GM12873 (cell line): ENCODE measurements at regions not wholly inside any gene's neighbourhood (a gene's known extent, or its start where the extent isn't known, plus 50 kb on each side); places are given as distances from the start of the nearest gene placed in this dataset.

Experiments used
- TF ChIP-seq, protein P1 (sequence below): IDR thresholded peaks from 2 replicates; pipeline ENCODE4 v1.5.1; 2012; ENCODE audit warnings: low read depth, mild to moderate bottlenecking, moderate library complexity, low read length, control low read depth; ENCODE audit not compliant: insufficient read depth; ENCODE audit errors: missing control alignments

DNA sequence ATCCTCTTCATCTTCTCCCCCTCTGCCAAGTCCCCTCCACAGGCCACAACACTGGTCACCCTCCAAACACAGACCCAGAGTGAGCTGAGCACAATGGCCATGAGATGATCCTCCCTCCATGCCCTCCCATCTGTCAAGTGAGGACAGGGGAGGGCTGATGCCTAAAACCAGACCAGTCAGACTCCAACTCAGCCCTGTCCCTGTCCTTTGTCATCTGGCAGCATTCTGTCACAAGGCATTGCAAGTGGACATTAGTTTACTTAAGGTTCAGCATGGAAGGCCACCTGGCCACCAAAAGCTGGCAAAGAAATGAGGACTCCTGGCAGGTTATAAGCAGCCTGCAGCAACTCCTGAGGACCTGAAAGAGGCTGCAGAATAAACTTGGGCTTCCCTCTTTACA is 136.2 kb upstream of the SLC30A5 start:
- TF ChIP-seq, protein P1, sequence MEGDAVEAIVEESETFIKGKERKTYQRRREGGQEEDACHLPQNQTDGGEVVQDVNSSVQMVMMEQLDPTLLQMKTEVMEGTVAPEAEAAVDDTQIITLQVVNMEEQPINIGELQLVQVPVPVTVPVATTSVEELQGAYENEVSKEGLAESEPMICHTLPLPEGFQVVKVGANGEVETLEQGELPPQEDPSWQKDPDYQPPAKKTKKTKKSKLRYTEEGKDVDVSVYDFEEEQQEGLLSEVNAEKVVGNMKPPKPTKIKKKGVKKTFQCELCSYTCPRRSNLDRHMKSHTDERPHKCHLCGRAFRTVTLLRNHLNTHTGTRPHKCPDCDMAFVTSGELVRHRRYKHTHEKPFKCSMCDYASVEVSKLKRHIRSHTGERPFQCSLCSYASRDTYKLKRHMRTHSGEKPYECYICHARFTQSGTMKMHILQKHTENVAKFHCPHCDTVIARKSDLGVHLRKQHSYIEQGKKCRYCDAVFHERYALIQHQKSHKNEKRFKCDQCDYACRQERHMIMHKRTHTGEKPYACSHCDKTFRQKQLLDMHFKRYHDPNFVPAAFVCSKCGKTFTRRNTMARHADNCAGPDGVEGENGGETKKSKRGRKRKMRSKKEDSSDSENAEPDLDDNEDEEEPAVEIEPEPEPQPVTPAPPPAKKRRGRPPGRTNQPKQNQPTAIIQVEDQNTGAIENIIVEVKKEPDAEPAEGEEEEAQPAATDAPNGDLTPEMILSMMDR = no peak

DNA sequence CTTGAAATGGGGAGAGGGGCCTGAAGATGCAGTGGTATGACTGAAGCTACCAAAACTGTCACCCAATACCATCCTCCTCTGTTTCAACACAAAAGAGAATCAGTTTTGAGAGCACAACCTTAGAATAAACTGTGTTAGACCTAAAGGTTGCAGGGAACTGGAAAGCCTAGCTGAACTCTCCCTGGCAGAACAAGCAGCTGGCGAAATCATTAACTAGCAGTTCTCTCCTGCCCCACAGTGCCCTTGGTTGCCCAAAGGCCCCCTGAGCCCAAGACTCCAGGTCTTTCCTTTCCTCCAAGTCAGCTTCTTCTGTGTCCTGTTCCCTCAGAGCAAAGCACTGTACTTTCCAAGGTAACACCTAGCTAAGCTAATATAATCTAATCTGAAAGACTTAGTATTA is 135.4 kb upstream of the SLC30A5 start:
- TF ChIP-seq, protein P1 = no peak

DNA sequence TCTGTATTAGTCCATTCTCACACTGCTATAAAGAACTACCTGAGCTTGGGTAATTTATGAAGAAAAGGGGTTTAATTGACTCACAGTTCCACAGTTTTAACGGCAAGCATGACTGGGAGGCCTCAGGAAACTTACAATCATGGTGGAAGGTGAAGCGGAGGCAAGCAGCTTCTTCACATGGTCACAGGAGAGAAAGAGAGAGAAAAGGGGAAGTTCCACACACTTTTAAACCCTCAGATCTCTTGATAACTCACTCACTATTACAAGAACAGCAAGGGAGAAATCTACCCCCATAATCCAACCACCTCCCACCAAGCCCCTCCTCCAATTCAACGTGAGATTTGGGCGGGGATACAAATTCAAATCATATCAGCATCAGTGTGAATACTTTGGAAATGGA is 133.4 kb upstream of the SLC30A5 start:
- TF ChIP-seq, protein P1 = no peak

DNA sequence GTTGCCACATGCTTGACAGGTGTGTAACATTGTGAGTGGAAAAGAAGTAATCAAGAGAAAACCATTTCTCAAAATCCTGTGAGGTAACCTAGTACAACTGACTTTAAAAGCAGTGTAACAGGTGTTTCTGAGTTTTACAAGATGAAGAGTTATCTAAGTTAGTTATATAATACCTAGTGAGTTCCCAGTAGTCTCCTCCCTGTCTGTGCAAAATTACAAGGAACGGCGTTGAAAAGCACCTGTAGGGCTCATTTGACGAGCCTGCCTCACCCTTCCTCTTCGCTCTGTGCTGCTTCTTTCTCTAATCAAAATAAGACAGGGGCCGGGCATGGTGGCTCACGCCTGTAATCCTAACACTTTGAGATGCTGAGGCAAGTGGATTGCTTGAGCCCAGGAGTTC is 132.9 kb upstream of the SLC30A5 start:
- TF ChIP-seq, protein P1 = no peak

DNA sequence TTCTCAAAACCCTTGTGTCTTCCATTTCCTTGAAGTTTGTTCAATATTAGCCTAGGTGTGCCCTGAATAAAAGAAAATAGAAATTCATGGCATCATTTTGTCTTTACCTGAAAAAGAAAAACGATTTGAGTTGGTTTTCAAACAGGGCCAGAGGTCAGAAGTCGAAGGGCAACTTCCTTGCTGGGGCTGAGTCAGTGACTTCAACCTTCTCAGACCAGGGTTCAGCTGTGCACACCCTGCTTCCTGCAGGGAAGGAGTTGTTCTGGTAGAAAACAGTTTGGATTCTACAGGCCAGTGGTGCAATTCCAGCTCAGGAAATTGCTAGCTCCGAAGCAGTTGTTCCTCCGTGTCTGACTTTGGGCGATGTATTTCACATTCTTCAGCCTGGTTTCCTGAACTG is 132.1 kb upstream of the SLC30A5 start:
- TF ChIP-seq, protein P1 = no peak

DNA sequence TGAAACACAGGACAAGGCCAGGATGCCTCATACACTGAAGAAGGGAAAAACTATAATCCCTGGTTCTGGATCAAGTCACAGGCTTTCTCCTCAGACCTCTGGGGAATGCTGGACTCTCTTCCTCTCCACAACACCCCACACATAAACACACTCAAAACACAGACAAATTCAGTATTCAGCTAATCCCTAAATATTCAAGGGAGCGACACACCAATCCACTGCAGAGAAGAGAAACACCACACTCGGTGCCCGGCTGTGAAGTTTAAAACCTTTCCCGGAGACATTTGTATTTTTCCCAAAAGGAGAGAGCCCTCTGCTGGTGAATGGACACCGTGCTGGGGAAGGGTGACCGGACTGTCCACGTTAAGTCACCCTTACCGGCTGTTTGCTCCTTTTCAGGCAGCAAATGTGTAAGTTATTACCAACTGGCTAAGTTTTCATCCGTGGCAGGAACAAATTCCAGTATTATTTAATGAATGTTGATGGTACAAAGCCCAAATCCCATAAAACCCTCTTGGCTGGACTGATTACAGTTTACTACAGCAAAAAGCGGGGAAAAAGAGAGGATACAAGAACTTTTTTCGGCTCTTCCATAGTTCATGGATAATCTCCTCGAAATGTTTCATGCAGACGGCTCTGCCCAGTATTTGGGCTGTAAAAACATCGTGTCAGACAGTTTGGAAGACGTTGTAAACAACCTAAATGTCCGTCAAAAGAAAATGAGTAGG is 130.9 kb upstream of the SLC30A5 start:
- TF ChIP-seq, protein P1 = peak; percentile 59

DNA sequence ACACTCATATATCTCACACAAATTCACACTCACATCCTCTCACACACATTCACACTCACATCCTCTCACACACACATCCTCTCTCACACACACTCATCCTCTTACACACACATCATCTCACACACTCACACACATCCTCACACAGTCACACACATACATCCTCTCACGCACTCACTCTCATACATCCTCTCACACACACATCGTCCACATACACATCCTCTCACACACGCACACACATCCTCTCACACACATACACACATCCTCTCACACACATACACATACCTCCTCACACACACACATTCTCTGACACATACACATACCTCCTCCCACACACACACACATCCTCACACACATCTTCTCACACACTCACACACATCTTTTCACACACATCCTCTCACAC is 129.1 kb upstream of the SLC30A5 start:
- TF ChIP-seq, protein P1 = no peak
